Breast epithelium (tissue), 4 donors: ENCODE measurements at regions not wholly inside any gene's neighbourhood (a gene's known extent, or its start where the extent isn't known, plus 50 kb on each side); places are given as distances from the start of the nearest gene placed in this dataset.

Source experiments
- DNase-seq, 2 donors: peaks; one replicate each; pipeline ENCODE4 v3.0.0-alpha.2; 2019; ENCODE audit warnings: low spot score in 2 of 2
- H3K27ac ChIP-seq, 2 donors: fragments of 200-600 bp; sonication (generic) in 1 of 2; one replicate each; pipeline ENCODE4 v1.5.1; 2016 to 2019; ENCODE audit warnings: mild to moderate bottlenecking in 1 of 2
- H3K27me3 ChIP-seq, 2 donors: fragments of 200-600 bp; sonication (generic) in 1 of 2; one replicate each; pipeline versions ENCODE4 v1.5.1 to v1.6.0; 2017 to 2019; ENCODE audit warnings: control low read depth in 1 of 2, mild to moderate bottlenecking in 1 of 2
- H3K36me3 ChIP-seq: fragments of 200-600 bp; one replicate; pipeline ENCODE4 v1.5.1; 2019
- H3K4me1 ChIP-seq, 2 donors: fragments of 200-600 bp; sonication (generic); one replicate each; pipeline ENCODE4 v1.5.1; 2016 to 2019; ENCODE audit warnings: control low read depth in 1 of 2
- H3K4me3 ChIP-seq, 3 donors: fragments of 200-600 bp; sonication (generic); 1 replicate in 2 of 3; 2 replicates in 1 of 3; pipeline ENCODE4 v1.5.1; 2016 to 2019; ENCODE audit warnings: mild to moderate bottlenecking in 3 of 3, moderate library complexity in 2 of 3
- H3K9me3 ChIP-seq, 2 donors: fragments of 200-600 bp; sonication (generic) in 1 of 2; one replicate each; pipeline ENCODE4 v1.5.1; 2016 to 2019; ENCODE audit warnings: control low read depth in 1 of 2
- POLR2A ChIP-seq: fragments of 450-650 bp; IDR thresholded peaks from one replicate; pipeline ENCODE4 v1.6.1; 2016; ENCODE audit warnings: antibody characterized with exemption, mild to moderate bottlenecking, moderate library complexity
- POLR2AphosphoS5 ChIP-seq, 3 donors: sonication (generic); formaldehyde crosslinking; IDR thresholded peaks; one replicate each; pipeline ENCODE4 v1.6.1; 2017; ENCODE audit warnings: antibody characterized with exemption in 3 of 3
- intact Hi-C: fragments of 100-400 bp; cut with DNase I; formaldehyde crosslinking; loops from one replicate; pipeline ENCODE4 v1.15.1; 2023; ENCODE audit warnings: low total_unique reads
- TF ChIP-seq, protein P1 (sequence below), 3 donors: fragments of 450-650 bp; IDR thresholded peaks; one replicate each; pipeline ENCODE4 v1.5.1; 2016 to 2017; ENCODE audit warnings: antibody characterized with exemption in 3 of 3, mild to moderate bottlenecking in 3 of 3, moderate library complexity in 3 of 3

DNA sequence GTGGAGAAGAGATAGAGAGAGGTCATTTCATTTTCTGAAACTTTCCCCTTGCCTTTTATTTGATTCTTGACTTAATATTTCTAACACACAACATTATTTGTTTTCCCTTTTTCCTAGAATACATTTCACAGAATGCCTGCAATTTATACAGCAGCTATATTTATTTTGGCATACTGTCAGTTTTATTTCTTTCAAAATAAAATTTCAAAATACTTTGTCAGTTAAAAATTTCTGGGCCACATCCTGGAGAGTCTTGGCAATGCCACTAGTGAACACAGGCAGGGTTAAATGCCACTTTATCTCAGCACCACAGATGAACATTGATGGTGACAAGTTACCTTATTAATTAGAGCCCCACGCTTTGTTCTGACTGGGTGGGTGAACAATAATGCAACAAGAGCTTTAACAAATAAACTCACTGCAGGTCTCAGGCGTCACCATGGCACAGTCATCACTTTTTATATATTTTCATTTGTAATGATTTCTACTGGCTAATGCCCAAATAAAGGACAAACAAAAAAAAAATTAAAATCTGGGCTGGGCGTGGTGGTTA lies 494.0 kb downstream of the KIF20B start:
- intact Hi-C loops, result no loop called here
- no peaks in the 10 kb centered on the region for H3K9me3 ChIP-seq
- H3K27me3 ChIP-seq, result no peaks in the 10 kb centered on the region
- no peak for DNase-seq
- H3K4me3 ChIP-seq, result no peak overlapping the region
- H3K27ac ChIP-seq, result no peak overlapping the region
- no peaks in the 10 kb centered on the region for H3K36me3 ChIP-seq
- TF ChIP-seq, protein P1, sequence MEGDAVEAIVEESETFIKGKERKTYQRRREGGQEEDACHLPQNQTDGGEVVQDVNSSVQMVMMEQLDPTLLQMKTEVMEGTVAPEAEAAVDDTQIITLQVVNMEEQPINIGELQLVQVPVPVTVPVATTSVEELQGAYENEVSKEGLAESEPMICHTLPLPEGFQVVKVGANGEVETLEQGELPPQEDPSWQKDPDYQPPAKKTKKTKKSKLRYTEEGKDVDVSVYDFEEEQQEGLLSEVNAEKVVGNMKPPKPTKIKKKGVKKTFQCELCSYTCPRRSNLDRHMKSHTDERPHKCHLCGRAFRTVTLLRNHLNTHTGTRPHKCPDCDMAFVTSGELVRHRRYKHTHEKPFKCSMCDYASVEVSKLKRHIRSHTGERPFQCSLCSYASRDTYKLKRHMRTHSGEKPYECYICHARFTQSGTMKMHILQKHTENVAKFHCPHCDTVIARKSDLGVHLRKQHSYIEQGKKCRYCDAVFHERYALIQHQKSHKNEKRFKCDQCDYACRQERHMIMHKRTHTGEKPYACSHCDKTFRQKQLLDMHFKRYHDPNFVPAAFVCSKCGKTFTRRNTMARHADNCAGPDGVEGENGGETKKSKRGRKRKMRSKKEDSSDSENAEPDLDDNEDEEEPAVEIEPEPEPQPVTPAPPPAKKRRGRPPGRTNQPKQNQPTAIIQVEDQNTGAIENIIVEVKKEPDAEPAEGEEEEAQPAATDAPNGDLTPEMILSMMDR (IDR thresholded peaks at IDR 0.05), result no peak
- TF ChIP-seq POLR2A, result no peak
- no peak for TF ChIP-seq POLR2AphosphoS5 (IDR thresholded peaks at IDR 0.05)
- H3K4me1 ChIP-seq, result no peaks in the 10 kb centered on the region

DNA sequence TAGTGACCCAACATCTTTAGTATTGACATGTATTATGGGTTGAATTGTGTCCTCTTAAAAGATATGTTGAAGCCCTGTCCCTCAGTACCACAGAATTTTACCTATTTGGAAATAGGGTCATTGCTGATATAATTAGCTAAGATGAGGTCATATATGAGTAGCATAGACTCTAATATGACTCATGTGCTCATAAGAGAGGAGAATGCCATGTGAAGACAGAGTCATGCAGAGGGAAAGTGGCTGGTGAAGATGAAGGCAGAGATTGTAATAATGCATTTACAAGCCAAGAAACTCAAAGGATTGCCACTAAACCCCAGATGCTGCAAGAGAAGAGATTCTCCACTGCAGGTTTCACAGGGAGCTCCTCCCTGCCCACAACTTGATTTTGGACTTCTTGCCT lies 496.4 kb downstream of the KIF20B start:
- Histone ChIP-seq H3K27me3 (no peaks in the 10 kb centered on the region), H3K4me1 (no peaks in the 10 kb centered on the region), H3K36me3 (no peaks in the 10 kb centered on the region), H3K4me3 (no peak overlapping the region), H3K9me3 (no peaks in the 10 kb centered on the region), H3K27ac (no peak overlapping the region)
- intact Hi-C loops, result no loop called here
- TF ChIP-seq, protein P1 (IDR thresholded peaks at IDR 0.05), result no peak
- TF ChIP-seq POLR2A (no peak), POLR2AphosphoS5 (IDR thresholded peaks at IDR 0.05) (no peak)
- no peak for DNase-seq

GRCh38 chr10:90199093-90199492 lies 497.7 kb downstream of the KIF20B start:
- no peak for DNase-seq
- H3K4me3 ChIP-seq, result no peak overlapping the region
- H3K27ac ChIP-seq, result no peak overlapping the region
- TF ChIP-seq, protein P1 (IDR thresholded peaks at IDR 0.05), result no peak
- no peak for TF ChIP-seq POLR2A
- TF ChIP-seq POLR2AphosphoS5 (IDR thresholded peaks at IDR 0.05), result no peak
- H3K4me1 ChIP-seq, result no peaks in the 10 kb centered on the region
- H3K27me3 ChIP-seq, result no peaks in the 10 kb centered on the region
- no peaks in the 10 kb centered on the region for H3K9me3 ChIP-seq
- intact Hi-C loops, result no loop called here
- no peaks in the 10 kb centered on the region for H3K36me3 ChIP-seq

GRCh38 chr10:90199513-90199912 lies 498.1 kb downstream of the KIF20B start:
- no peaks in the 10 kb centered on the region for H3K4me1 ChIP-seq
- no peak overlapping the region for H3K27ac ChIP-seq
- H3K4me3 ChIP-seq, result no peak overlapping the region
- H3K27me3 ChIP-seq, result no peaks in the 10 kb centered on the region
- no peaks in the 10 kb centered on the region for H3K36me3 ChIP-seq
- intact Hi-C loops, result no loop called here
- DNase-seq, result no peak
- TF ChIP-seq POLR2AphosphoS5 (IDR thresholded peaks at IDR 0.05), result no peak
- TF ChIP-seq POLR2A, result no peak
- TF ChIP-seq, protein P1 (IDR thresholded peaks at IDR 0.05), result no peak
- no peaks in the 10 kb centered on the region for H3K9me3 ChIP-seq

GRCh38 chr10:90204131-90204955 lies 503.0 kb downstream of the KIF20B start:
- intact Hi-C loops, result no loop called here
- Histone ChIP-seq H3K36me3 (no peaks in the 10 kb centered on the region), H3K9me3 (no peaks in the 10 kb centered on the region), H3K27me3 (no peaks in the 10 kb centered on the region), H3K4me1 (no peaks in the 10 kb centered on the region), H3K27ac (no peak overlapping the region), H3K4me3 (no peak overlapping the region)
- no peak for DNase-seq
- TF ChIP-seq POLR2A, result no peak
- no peak for TF ChIP-seq POLR2AphosphoS5 (IDR thresholded peaks at IDR 0.05)
- TF ChIP-seq, protein P1 (IDR thresholded peaks at IDR 0.05), result no peak
